Stimulated activated memory B cell treated with anti-CD40 and anti-IgM and Interleukin-4, amounts not matched to agents 10 μg/mL and 1 μg/mL and 100 μg/mL, for 72 hours (primary cell): ENCODE measurements at regions not wholly inside any gene's neighbourhood (a gene's known extent, or its start where the extent isn't known, plus 50 kb on each side); places are given as distances from the start of the nearest gene placed in this dataset.

Experiments used
- ATAC-seq: fragments of 150-1000 bp; cut with Tn5 transposase; 2 replicates; pipeline ENCODE4 v1.10.0; 2021
- H3K27ac Mint-ChIP-seq: one replicate; pipeline ENCODE4 v1.8.0; 2022; ENCODE audit warnings: mild to moderate bottlenecking, mixed read lengths
- H3K27me3 Mint-ChIP-seq: one replicate; pipeline ENCODE4 v1.8.0; 2022; ENCODE audit warnings: mixed read lengths
- H3K36me3 Mint-ChIP-seq: one replicate; pipeline ENCODE4 v1.8.0; 2022; ENCODE audit warnings: mixed read lengths
- H3K4me1 Mint-ChIP-seq: one replicate; pipeline ENCODE4 v1.8.0; 2022; ENCODE audit warnings: mixed read lengths
- H3K4me3 Mint-ChIP-seq: one replicate; pipeline ENCODE4 v1.8.0; 2022; ENCODE audit warnings: mild to moderate bottlenecking, moderate library complexity, mixed read lengths
- H3K9me3 Mint-ChIP-seq: one replicate; pipeline ENCODE4 v1.8.0; 2022; ENCODE audit warnings: mixed read lengths

- H3K4me3 Mint-ChIP-seq = no peak overlapping the region
- ATAC-seq = no peak
- no peaks in the 10 kb centered on the region for H3K27me3 Mint-ChIP-seq
Measured at GRCh38 chr11:80065086-80065485, 624.3 kb upstream of the TENM4 start.

GRCh38 chr11:80061056-80061455, 620.2 kb upstream of the TENM4 start:
- Mint-ChIP-seq H3K4me1 (no peaks in the 10 kb centered on the region), H3K9me3 (peaks cover 2% of the 10 kb centered on the region), H3K4me3 (no peak overlapping the region), H3K27ac (no peak overlapping the region), H3K36me3 (no peaks in the 10 kb centered on the region), H3K27me3 (no peaks in the 10 kb centered on the region)
- ATAC-seq = no peak

More at GRCh38 chr11:80065086-80065485, 624.3 kb upstream of the TENM4 start:
- Mint-ChIP-seq H3K27ac (no peak overlapping the region), H3K4me1 (no peaks in the 10 kb centered on the region), H3K36me3 (no peaks in the 10 kb centered on the region), H3K9me3 (peaks cover 2% of the 10 kb centered on the region)

GRCh38 chr11:80054582-80055165, 613.8 kb upstream of the TENM4 start:
- H3K4me1 Mint-ChIP-seq = no peaks in the 10 kb centered on the region
- no peak overlapping the region for H3K27ac Mint-ChIP-seq
- no peak for ATAC-seq
- no peak overlapping the region for H3K4me3 Mint-ChIP-seq
- no peaks in the 10 kb centered on the region for H3K36me3 Mint-ChIP-seq
- peaks cover 5% of the 10 kb centered on the region for H3K9me3 Mint-ChIP-seq
- no peaks in the 10 kb centered on the region for H3K27me3 Mint-ChIP-seq

DNA sequence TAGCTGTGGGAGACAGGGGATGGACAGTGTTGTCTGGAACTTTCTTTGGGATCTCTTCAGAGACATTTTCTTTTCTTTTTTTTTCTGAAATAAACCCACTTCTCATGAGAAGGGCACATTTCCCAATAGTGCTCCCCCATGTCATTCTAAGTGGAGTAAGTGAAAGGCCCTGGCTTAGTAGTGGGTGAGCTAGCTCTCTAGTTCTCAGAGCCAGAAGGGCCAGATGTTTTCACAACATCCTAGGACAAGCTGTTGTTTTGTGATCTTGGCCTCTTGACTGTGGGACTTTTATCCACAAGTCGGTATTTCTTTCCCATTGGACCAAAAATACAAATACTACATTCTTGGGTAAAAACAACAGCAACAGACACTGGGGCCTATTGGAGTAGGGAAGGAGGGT, 607.7 kb upstream of the TENM4 start:
- Mint-ChIP-seq H3K4me3 (no peak overlapping the region), H3K9me3 (peaks cover 3% of the 10 kb centered on the region), H3K27ac (no peak overlapping the region), H3K4me1 (no peaks in the 10 kb centered on the region), H3K36me3 (no peaks in the 10 kb centered on the region), H3K27me3 (no peaks in the 10 kb centered on the region)
- ATAC-seq = no peak

DNA sequence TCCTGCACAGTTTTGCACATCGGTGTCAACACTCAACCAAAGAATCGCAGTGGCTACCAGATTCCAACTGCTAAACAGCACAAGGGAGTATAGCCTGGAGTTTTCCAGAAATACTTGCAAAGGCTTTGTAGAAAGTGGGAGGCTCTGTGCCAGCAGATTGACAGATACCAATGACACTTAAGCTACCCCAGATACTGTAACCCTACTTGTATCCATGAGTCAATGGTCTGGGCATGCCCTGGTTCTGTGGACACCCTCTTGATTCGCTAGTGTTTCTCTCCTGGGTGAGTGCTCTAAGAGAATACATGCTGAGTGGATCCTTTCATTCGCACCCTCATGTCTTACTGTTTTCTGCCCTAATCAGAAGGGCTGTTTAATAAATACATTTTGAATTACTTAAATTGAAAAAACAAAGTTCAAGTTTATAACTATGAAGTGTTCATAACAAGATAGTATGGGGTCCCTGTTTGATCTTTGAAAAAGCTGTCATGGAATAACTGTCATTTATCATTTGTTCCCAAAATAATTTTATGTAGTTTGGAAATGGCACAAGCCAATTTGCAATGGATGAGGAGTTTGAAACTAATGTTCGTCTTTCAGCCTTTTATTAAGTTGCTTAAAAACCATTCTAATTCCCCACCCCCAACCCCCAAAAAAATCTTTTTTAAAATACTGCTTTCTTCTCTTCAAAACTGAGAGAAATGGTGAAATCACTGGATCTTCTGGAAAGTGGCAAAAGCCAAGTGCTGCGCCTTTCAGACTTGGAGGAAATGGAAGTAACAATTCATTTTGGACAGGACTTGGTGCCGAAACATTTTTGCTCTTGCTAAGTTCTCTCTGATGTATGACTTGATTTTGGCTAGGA, 600.5 kb upstream of the TENM4 start:
- no peak overlapping the region for H3K4me3 Mint-ChIP-seq
- H3K9me3 Mint-ChIP-seq = peaks cover 6% of the 10 kb centered on the region
- no peaks in the 10 kb centered on the region for H3K36me3 Mint-ChIP-seq
- H3K27me3 Mint-ChIP-seq = no peaks in the 10 kb centered on the region
- H3K4me1 Mint-ChIP-seq = no peaks in the 10 kb centered on the region
- H3K27ac Mint-ChIP-seq = no peak overlapping the region
- no peak for ATAC-seq

GRCh38 chr11:80034801-80035200, 594.0 kb upstream of the TENM4 start:
- no peak for ATAC-seq
- Mint-ChIP-seq H3K27ac (no peak overlapping the region), H3K4me3 (no peak overlapping the region), H3K9me3 (peaks cover 7% of the 10 kb centered on the region), H3K27me3 (no peaks in the 10 kb centered on the region), H3K4me1 (no peaks in the 10 kb centered on the region), H3K36me3 (no peaks in the 10 kb centered on the region)

- no peaks in the 10 kb centered on the region for H3K27me3 Mint-ChIP-seq
- no peak overlapping the region for H3K4me3 Mint-ChIP-seq
- H3K36me3 Mint-ChIP-seq = no peaks in the 10 kb centered on the region
- H3K27ac Mint-ChIP-seq = no peak overlapping the region
- H3K9me3 Mint-ChIP-seq = peaks cover 5% of the 10 kb centered on the region
- no peak for ATAC-seq
- H3K4me1 Mint-ChIP-seq = no peaks in the 10 kb centered on the region
Measured at GRCh38 chr11:80031014-80031600, 590.3 kb upstream of the TENM4 start.

DNA sequence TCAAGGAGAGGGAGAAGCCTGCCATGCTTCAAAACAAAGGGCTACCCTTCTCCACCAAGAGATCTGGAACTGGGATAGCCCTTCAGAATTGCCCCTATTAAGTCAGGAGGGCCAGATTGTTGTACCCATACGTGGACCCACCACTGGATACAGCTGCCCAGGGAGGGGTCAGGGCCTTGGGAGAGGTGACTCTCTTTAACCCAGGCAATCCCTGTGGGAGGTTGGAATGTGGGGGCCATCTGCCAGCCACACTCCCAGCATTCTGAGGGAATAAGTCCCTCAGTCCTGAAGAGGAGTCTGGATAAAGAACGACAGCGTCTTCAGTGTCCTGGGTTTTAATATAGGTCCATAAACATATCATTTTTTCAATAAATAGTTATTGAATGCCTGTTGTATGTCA, 588.2 kb upstream of the TENM4 start:
- no peak overlapping the region for H3K4me3 Mint-ChIP-seq
- H3K27ac Mint-ChIP-seq = no peak overlapping the region
- no peaks in the 10 kb centered on the region for H3K27me3 Mint-ChIP-seq
- peaks cover 9% of the 10 kb centered on the region for H3K9me3 Mint-ChIP-seq
- no peaks in the 10 kb centered on the region for H3K36me3 Mint-ChIP-seq
- H3K4me1 Mint-ChIP-seq = no peaks in the 10 kb centered on the region
- ATAC-seq = no peak

DNA sequence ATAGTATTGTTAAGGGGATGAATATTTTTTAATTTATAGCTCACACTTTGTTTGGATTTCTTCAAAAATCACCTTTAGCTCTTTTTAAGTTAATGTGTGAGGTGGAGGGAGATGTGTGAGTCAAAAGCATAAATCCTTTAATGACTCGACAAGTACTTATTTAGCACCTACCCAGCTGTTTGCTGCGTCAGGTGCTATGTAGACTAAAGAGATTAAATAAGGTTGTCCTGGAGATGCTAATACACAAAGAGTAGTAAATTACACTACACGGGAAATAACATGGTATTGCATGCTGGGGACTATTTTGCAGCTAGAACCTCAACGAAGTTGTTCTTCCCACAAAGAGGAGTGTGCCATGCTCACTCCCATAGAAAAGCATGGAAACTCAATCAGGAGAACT, 583.3 kb upstream of the TENM4 start:
- no peaks in the 10 kb centered on the region for H3K36me3 Mint-ChIP-seq
- H3K27me3 Mint-ChIP-seq = no peaks in the 10 kb centered on the region
- H3K27ac Mint-ChIP-seq = no peak overlapping the region
- no peak for ATAC-seq
- no peaks in the 10 kb centered on the region for H3K4me1 Mint-ChIP-seq
- no peak overlapping the region for H3K4me3 Mint-ChIP-seq
- peaks cover 9% of the 10 kb centered on the region for H3K9me3 Mint-ChIP-seq

- Mint-ChIP-seq H3K36me3 (no peaks in the 10 kb centered on the region), H3K4me3 (no peak overlapping the region), H3K4me1 (no peaks in the 10 kb centered on the region), H3K27me3 (no peaks in the 10 kb centered on the region), H3K27ac (no peak overlapping the region), H3K9me3 (peaks cover 9% of the 10 kb centered on the region)
- no peak for ATAC-seq
Measured at GRCh38 chr11:80023386-80023785, 582.6 kb upstream of the TENM4 start.

- H3K4me3 Mint-ChIP-seq = no peak overlapping the region
- H3K9me3 Mint-ChIP-seq = peaks cover 3% of the 10 kb centered on the region
- H3K27ac Mint-ChIP-seq = no peak overlapping the region
- H3K27me3 Mint-ChIP-seq = no peaks in the 10 kb centered on the region
- H3K4me1 Mint-ChIP-seq = no peaks in the 10 kb centered on the region
- ATAC-seq = no peak
- H3K36me3 Mint-ChIP-seq = no peaks in the 10 kb centered on the region
Measured at GRCh38 chr11:80010536-80010935, 569.7 kb upstream of the TENM4 start.

- H3K27ac Mint-ChIP-seq = no peak overlapping the region
- H3K4me3 Mint-ChIP-seq = no peak overlapping the region
- H3K9me3 Mint-ChIP-seq = peaks cover 8% of the 10 kb centered on the region
- H3K36me3 Mint-ChIP-seq = no peaks in the 10 kb centered on the region
- H3K27me3 Mint-ChIP-seq = no peaks in the 10 kb centered on the region
- H3K4me1 Mint-ChIP-seq = no peaks in the 10 kb centered on the region
- ATAC-seq = no peak
Measured at GRCh38 chr11:80009081-80009480, 568.3 kb upstream of the TENM4 start.

- no peak overlapping the region for H3K27ac Mint-ChIP-seq
- no peaks in the 10 kb centered on the region for H3K36me3 Mint-ChIP-seq
- H3K27me3 Mint-ChIP-seq = no peaks in the 10 kb centered on the region
- H3K4me1 Mint-ChIP-seq = no peaks in the 10 kb centered on the region
- H3K4me3 Mint-ChIP-seq = no peak overlapping the region
- ATAC-seq = no peak
- H3K9me3 Mint-ChIP-seq = peaks cover 8% of the 10 kb centered on the region
Measured at GRCh38 chr11:80007616-80008015, 566.8 kb upstream of the TENM4 start.

GRCh38 chr11:79990141-79990540, 549.3 kb upstream of the TENM4 start:
- Mint-ChIP-seq H3K36me3 (no peaks in the 10 kb centered on the region), H3K27ac (no peak overlapping the region), H3K4me1 (no peaks in the 10 kb centered on the region), H3K27me3 (no peaks in the 10 kb centered on the region), H3K4me3 (no peak overlapping the region), H3K9me3 (peaks cover 5% of the 10 kb centered on the region)
- no peak for ATAC-seq

DNA sequence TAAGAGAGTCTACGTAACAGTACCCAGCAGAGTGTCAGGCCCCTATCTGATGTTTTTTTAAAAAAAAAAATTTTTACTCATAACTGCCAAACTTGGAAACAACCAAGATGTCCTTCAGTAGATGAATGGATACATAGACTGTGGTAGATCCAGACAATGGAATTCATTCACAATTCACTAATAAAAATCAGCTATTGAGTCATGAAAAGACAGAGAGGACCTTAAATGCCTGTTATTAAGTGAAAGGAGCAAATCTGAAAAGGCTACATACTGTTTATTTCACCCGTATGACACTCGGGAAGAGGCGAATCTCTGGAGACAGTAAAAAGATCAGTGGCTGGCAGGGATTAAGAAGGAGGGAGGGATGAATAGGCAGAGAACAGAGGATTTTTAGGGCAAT, 541.4 kb upstream of the TENM4 start:
- H3K4me1 Mint-ChIP-seq = no peaks in the 10 kb centered on the region
- H3K27ac Mint-ChIP-seq = no peak overlapping the region
- ATAC-seq = no peak
- H3K36me3 Mint-ChIP-seq = no peaks in the 10 kb centered on the region
- H3K27me3 Mint-ChIP-seq = no peaks in the 10 kb centered on the region
- H3K9me3 Mint-ChIP-seq = peaks cover 10% of the 10 kb centered on the region
- H3K4me3 Mint-ChIP-seq = no peak overlapping the region

DNA sequence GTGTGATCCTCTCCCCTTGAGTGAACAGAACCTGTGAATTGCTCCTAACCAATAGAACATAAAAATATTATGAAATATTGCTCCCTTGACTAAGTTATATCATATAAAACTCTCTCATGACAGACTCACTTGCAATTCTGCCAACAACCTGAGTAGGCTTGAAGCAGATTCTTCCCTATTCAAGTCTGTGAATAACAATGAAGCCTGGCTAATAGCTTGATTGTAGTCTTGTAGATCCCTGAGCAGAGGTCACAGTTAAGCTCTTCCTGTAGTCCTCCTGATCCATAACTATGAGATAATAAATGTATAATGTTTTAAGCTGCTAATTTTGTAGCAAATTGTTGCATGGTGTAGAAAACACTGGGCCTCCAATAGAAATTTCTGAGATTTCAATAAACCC, 540.1 kb upstream of the TENM4 start:
- ATAC-seq = no peak
- Mint-ChIP-seq H3K9me3 (peaks cover 10% of the 10 kb centered on the region), H3K4me1 (no peaks in the 10 kb centered on the region), H3K4me3 (no peak overlapping the region), H3K27me3 (no peaks in the 10 kb centered on the region), H3K36me3 (no peaks in the 10 kb centered on the region), H3K27ac (no peak overlapping the region)
